ENCODE measurements at regions not wholly inside any gene's neighbourhood (a gene's known extent, or its start where the extent isn't known, plus 50 kb on each side); places are given as distances from the start of the nearest gene placed in this dataset.

GRCh38 chr6:111952274-111952673 is 79.0 kb upstream of the FYN start:
- no peak overlapping the region for H2AFZ ChIP-seq
- H3K79me2 ChIP-seq (replicated peaks; ENCODE audit: insufficient read depth) = no peaks in the 10 kb centered on the region
- no peaks in the 10 kb centered on the region for H3F3A ChIP-seq (replicated peaks; ENCODE audit: low read depth)
- H3K27ac ChIP-seq (ENCODE audit: low read depth) = no peak overlapping the region
- no peaks in the 10 kb centered on the region for H3K27me3 ChIP-seq (ENCODE audit: insufficient read depth)
- Mint-ChIP-seq H3K27me3 (ENCODE audit: insufficient read depth, low read depth, poor library complexity) (peaks cover 8% of the 10 kb centered on the region), H3K4me3 (no peak overlapping the region), H3K36me3 (ENCODE audit: low read depth) (no peaks in the 10 kb centered on the region), H3K4me1 (peaks cover 27% of the 10 kb centered on the region), H3K27ac (no peak overlapping the region), H3K9me3 (no peaks in the 10 kb centered on the region)
- H4K20me1 ChIP-seq (replicated peaks; ENCODE audit: insufficient read depth) = no peaks in the 10 kb centered on the region
- no peak overlapping the region for H3K4me3 ChIP-seq
- ATAC-seq (peak; percentile 57), DNase-seq (ENCODE audit: low spot score) (no peak)
- peaks cover 6% of the 10 kb centered on the region; the same call in 1 of the 2 replicates for H3K4me1 ChIP-seq (ENCODE audit: insufficient read depth)
- TF ChIP-seq EZH2phosphoT487 (IDR thresholded peaks at IDR 0.05; ENCODE audit: unreplicated experiment) (no peak), NANOG (IDR thresholded peaks at IDR 0.05; ENCODE audit: borderline replicate concordance) (no peak), POLR2AphosphoS5 (IDR thresholded peaks at IDR 0.05; ENCODE audit: low read depth) (no peak), ZNF462 (CRISPR knock-in tag; IDR thresholded peaks at IDR 0.05) (no peak), EZH2 (IDR thresholded peaks at IDR 0.05; ENCODE audit: low read depth, unreplicated experiment) (no peak), ZNF114 (CRISPR knock-in tag; IDR thresholded peaks at IDR 0.05) (no peak), CREB1 (CRISPR knock-in tag; IDR thresholded peaks at IDR 0.05; ENCODE audit: low read depth) (no peak), ETS1 (IDR thresholded peaks at IDR 0.05) (no peak), ZNF331 (CRISPR knock-in tag; IDR thresholded peaks at IDR 0.05; ENCODE audit: low read depth) (no peak), JUNB (IDR thresholded peaks at IDR 0.05; ENCODE audit: unreplicated experiment) (no peak), REST (IDR thresholded peaks at IDR 0.05; ENCODE audit: unreplicated experiment) (no peak), STAT1 (IDR thresholded peaks at IDR 0.05; ENCODE audit: unreplicated experiment) (no peak), CTCF (conservative IDR thresholded peaks at IDR 0.05; ENCODE audit: low read depth in 2 of 2) (no peak)
- no peak overlapping the region for H3K4me2 ChIP-seq
- no peaks in the 10 kb centered on the region for H3K36me3 ChIP-seq (ENCODE audit: insufficient read depth)
- peaks cover 6% of the 10 kb centered on the region; the same call in 1 of the 2 replicates for H3K9me2 ChIP-seq (ENCODE audit: insufficient read depth)

Data from GM23338 (cell line).